ENCODE measurements at regions not wholly inside any gene's neighbourhood (a gene's known extent, or its start where the extent isn't known, plus 50 kb on each side); places are given as distances from the start of the nearest gene placed in this dataset.

DNA sequence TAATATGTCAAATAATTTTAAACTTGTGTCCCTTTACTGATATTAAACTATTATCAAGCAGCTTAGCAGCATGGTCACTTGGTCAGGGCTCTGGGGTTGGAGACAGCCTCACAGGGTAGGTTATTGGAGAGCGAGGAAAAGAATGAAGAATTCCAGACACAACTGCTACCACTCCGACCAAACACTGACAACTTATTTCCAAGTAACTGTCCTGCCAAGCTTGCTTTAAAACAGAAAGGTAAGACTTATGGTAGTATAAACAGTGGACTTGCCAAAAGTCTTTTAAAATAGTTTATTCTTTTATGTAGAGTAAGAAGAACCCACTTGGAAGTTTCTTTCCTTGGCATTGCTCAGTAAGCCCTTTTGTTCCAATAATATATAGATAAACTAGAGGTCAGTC lies 364.1 kb downstream of the DEPDC1B start:
- no peaks in the 10 kb centered on the region for H3K36me3 Mint-ChIP-seq (ENCODE audit: low read depth)
- TF ChIP-seq, protein P1, sequence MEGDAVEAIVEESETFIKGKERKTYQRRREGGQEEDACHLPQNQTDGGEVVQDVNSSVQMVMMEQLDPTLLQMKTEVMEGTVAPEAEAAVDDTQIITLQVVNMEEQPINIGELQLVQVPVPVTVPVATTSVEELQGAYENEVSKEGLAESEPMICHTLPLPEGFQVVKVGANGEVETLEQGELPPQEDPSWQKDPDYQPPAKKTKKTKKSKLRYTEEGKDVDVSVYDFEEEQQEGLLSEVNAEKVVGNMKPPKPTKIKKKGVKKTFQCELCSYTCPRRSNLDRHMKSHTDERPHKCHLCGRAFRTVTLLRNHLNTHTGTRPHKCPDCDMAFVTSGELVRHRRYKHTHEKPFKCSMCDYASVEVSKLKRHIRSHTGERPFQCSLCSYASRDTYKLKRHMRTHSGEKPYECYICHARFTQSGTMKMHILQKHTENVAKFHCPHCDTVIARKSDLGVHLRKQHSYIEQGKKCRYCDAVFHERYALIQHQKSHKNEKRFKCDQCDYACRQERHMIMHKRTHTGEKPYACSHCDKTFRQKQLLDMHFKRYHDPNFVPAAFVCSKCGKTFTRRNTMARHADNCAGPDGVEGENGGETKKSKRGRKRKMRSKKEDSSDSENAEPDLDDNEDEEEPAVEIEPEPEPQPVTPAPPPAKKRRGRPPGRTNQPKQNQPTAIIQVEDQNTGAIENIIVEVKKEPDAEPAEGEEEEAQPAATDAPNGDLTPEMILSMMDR (IDR thresholded peaks at IDR 0.05), result no peak
- Histone ChIP-seq H3K4me3 (ENCODE audit: low read length) (no peak overlapping the region), H3K4me1 (ENCODE audit: insufficient read depth, low read length) (no peaks in the 10 kb centered on the region), H3K36me3 (ENCODE audit: insufficient read depth, low read length) (no peaks in the 10 kb centered on the region), H3K9me3 (ENCODE audit: control insufficient read depth in 1 of 2, insufficient read depth in 1 of 2, low read length in 2 of 2) (peaks cover 0 to 4% of the 10 kb centered on the region in 2 experiments), H3K27me3 (ENCODE audit: control insufficient read depth in 1 of 2, insufficient read depth in 2 of 2, low read length in 2 of 2) (no peaks in the 10 kb centered on the region), H3K27ac (ENCODE audit: low read depth in 1 of 2, low read length in 2 of 2) (no peak overlapping the region)
- ChIA-PET POLR2A (no interaction called here), CTCF (no interaction called here)
- no peaks in the 10 kb centered on the region for H3K4me1 Mint-ChIP-seq (ENCODE audit: low read depth)
- intact Hi-C loops (cut with DNase I, micrococcal nuclease), result no loop called here
- ATAC-seq (ENCODE audit: poor library complexity), result no peak
- DNase-seq, result no peak
- H3K27ac Mint-ChIP-seq, result no peak overlapping the region
- no peaks in the 10 kb centered on the region for H3K9me3 Mint-ChIP-seq
- H3K27me3 Mint-ChIP-seq, result no peaks in the 10 kb centered on the region
- no peak overlapping the region for H3K4me3 Mint-ChIP-seq

DNA sequence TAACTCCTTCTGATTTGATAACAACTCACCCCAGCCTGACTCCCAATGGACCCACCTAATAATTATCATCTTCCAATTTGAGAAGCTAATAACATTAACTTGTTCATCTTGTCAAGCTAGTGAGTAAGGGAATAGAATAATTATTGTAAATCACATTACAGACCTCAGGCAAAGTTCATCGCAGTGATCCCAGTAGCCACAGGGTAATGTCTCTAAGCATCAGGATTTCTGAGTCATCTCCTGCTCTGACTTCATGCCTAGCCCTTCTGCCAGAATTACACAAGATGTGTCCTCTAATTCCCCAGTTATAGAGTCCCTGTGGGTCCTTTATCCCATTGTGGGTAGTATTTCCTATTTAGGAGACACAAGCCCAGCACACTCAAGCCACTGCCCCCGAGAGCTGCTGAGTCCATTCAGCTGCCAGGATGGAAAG lies 365.7 kb downstream of the DEPDC1B start:
- no peak overlapping the region for H3K4me3 Mint-ChIP-seq
- no peaks in the 10 kb centered on the region for H3K36me3 Mint-ChIP-seq (ENCODE audit: low read depth)
- ChIA-PET POLR2A (no interaction called here), CTCF (no interaction called here)
- peaks cover 0 to 4% of the 10 kb centered on the region in 2 experiments for H3K9me3 ChIP-seq (ENCODE audit: control insufficient read depth in 1 of 2, insufficient read depth in 1 of 2, low read length in 2 of 2)
- no peak for ATAC-seq (ENCODE audit: poor library complexity)
- H3K27me3 Mint-ChIP-seq, result no peaks in the 10 kb centered on the region
- no peaks in the 10 kb centered on the region for H3K4me1 ChIP-seq (ENCODE audit: insufficient read depth, low read length)
- no peaks in the 10 kb centered on the region for H3K4me1 Mint-ChIP-seq (ENCODE audit: low read depth)
- DNase-seq, result no peak
- H3K27me3 ChIP-seq (ENCODE audit: control insufficient read depth in 1 of 2, insufficient read depth in 2 of 2, low read length in 2 of 2), result no peaks in the 10 kb centered on the region
- no peak overlapping the region for H3K27ac ChIP-seq (ENCODE audit: low read depth in 1 of 2, low read length in 2 of 2)
- H3K4me3 ChIP-seq (ENCODE audit: low read length), result no peak overlapping the region
- peaks cover 3% of the 10 kb centered on the region for H3K9me3 Mint-ChIP-seq
- intact Hi-C loops (cut with DNase I, micrococcal nuclease), result no loop called here
- H3K27ac Mint-ChIP-seq, result no peak overlapping the region
- TF ChIP-seq, protein P1 (IDR thresholded peaks at IDR 0.05), result no peak
- no peaks in the 10 kb centered on the region for H3K36me3 ChIP-seq (ENCODE audit: insufficient read depth, low read length)

DNA sequence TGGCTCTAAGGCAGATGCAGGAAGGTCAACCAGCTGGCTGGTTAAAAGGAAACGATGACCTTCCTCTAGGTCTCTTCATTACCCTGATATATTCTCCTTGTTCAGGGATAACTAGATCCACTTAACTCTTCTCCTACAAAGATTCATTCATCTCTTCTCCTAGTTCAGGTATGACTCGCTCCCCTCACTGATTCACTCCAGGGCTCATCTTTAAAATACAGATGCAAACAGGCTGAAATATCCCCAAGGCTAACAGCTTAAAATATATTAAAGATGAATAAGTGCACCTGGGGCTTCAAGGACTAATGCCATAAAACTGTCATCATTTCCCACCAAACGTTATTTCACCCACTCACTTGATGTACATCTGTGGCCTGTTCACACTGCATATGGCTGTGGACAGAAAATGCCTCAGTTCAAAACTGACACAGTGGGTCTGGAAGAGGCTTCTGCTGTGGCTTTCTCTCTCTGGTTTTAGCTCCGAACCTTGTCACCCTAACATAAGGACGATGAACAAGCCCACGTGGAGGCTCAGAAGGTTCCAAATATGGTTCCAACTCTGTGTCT lies 366.9 kb downstream of the DEPDC1B start:
- H3K27me3 ChIP-seq (ENCODE audit: control insufficient read depth in 1 of 2, insufficient read depth in 2 of 2, low read length in 2 of 2), result no peaks in the 10 kb centered on the region
- H3K4me1 Mint-ChIP-seq (ENCODE audit: low read depth), result no peaks in the 10 kb centered on the region
- ChIA-PET POLR2A (no interaction called here), CTCF (no interaction called here)
- no peak overlapping the region for H3K27ac ChIP-seq (ENCODE audit: low read depth in 1 of 2, low read length in 2 of 2)
- no peak overlapping the region for H3K27ac Mint-ChIP-seq
- TF ChIP-seq, protein P1 (IDR thresholded peaks at IDR 0.05), result no peak
- H3K36me3 Mint-ChIP-seq (ENCODE audit: low read depth), result no peaks in the 10 kb centered on the region
- no peaks in the 10 kb centered on the region for H3K27me3 Mint-ChIP-seq
- no peaks in the 10 kb centered on the region for H3K4me1 ChIP-seq (ENCODE audit: insufficient read depth, low read length)
- peaks cover 7% of the 10 kb centered on the region for H3K9me3 Mint-ChIP-seq
- DNase-seq (no peak), ATAC-seq (ENCODE audit: poor library complexity) (no peak)
- H3K4me3 Mint-ChIP-seq, result no peak overlapping the region
- H3K4me3 ChIP-seq (ENCODE audit: low read length), result no peak overlapping the region
- H3K36me3 ChIP-seq (ENCODE audit: insufficient read depth, low read length), result no peaks in the 10 kb centered on the region
- H3K9me3 ChIP-seq (ENCODE audit: control insufficient read depth in 1 of 2, insufficient read depth in 1 of 2, low read length in 2 of 2), result peaks cover 0 to under 1% of the 10 kb centered on the region in 2 experiments
- intact Hi-C loops (cut with DNase I, micrococcal nuclease), result no loop called here
